CD4-positive, alpha-beta T cell (primary cell): ENCODE measurements at regions not wholly inside any gene's neighbourhood (a gene's known extent, or its start where the extent isn't known, plus 50 kb on each side); places are given as distances from the start of the nearest gene placed in this dataset.

Experiments used
- ATAC-seq: fragments of 200-7000 bp; cut with Tn5 transposase; one replicate; pipeline ENCODE4 v1.10.0; 2022; ENCODE audit warnings: mild to moderate bottlenecking; ENCODE audit not compliant: poor library complexity
- CTCF ChIA-PET: fragments of 350-600 bp; sonication (Branson Sonifier 250); formaldehyde crosslinking; loops from one replicate; lab custom pipeline; 2021; ENCODE audit warnings: antibody characterized with exemption, inconsistent platforms; lab: Charles Lee
- POLR2A ChIA-PET: fragments of 350-600 bp; sonication (Branson Sonifier 250); formaldehyde crosslinking; loops from one replicate; lab custom pipeline; 2021; ENCODE audit warnings: antibody characterized with exemption, inconsistent platforms; lab: Charles Lee
- DNase-seq, 14 experiments: peaks; one replicate each; pipeline ENCODE4 v3.0.0-alpha.2; 2013 to 2020; ENCODE audit warnings: mixed read lengths in 2 of 14
- H3K27ac ChIP-seq, 2 donors: one replicate each; pipeline versions ENCODE4 v1.5.1 to v1.7.0; 2013; ENCODE audit warnings: low read length in 2 of 2, low read depth in 1 of 2, mild to moderate bottlenecking in 1 of 2
- H3K27me3 ChIP-seq, 2 experiments: 1 replicate in 1 of 2; 2 replicates in 1 of 2; pipeline versions ENCODE4 v1.6.1 to v1.7.0; 2013; ENCODE audit warnings: low read length in 2 of 2, control low read depth in 1 of 2, mild to moderate bottlenecking in 1 of 2, moderate library complexity in 1 of 2; ENCODE audit not compliant: insufficient read depth in 2 of 2, control insufficient read depth in 1 of 2
- H3K36me3 ChIP-seq: one replicate; pipeline ENCODE4 v1.6.1; 2013; ENCODE audit warnings: low read length, control low read depth; ENCODE audit not compliant: insufficient read depth
- H3K4me1 ChIP-seq: one replicate; pipeline ENCODE4 v1.6.1; 2013; ENCODE audit warnings: low read length, control low read depth; ENCODE audit not compliant: insufficient read depth
- H3K4me3 ChIP-seq: one replicate; pipeline ENCODE4 v1.5.1; 2013; ENCODE audit warnings: mild to moderate bottlenecking, low read length, moderate library complexity
- H3K9me3 ChIP-seq, 2 experiments: 1 replicate in 1 of 2; 2 replicates in 1 of 2; pipeline versions ENCODE4 v1.6.1 to v1.7.0; 2013; ENCODE audit warnings: low read length in 2 of 2, mild to moderate bottlenecking in 2 of 2, control low read depth in 1 of 2, moderate library complexity in 1 of 2; ENCODE audit not compliant: control insufficient read depth in 1 of 2, insufficient read depth in 1 of 2
- H3K27ac Mint-ChIP-seq: one replicate; pipeline ENCODE4 v1.8.0; 2020; ENCODE audit warnings: mixed read lengths
- H3K27me3 Mint-ChIP-seq: one replicate; pipeline ENCODE4 v1.8.0; 2021; ENCODE audit warnings: mixed read lengths
- H3K36me3 Mint-ChIP-seq: one replicate; pipeline ENCODE4 v1.8.0; 2021; ENCODE audit warnings: low read depth, mixed read lengths
- H3K4me1 Mint-ChIP-seq: one replicate; pipeline ENCODE4 v1.8.0; 2021; ENCODE audit warnings: low read depth, mixed read lengths
- H3K4me3 Mint-ChIP-seq: one replicate; pipeline ENCODE4 v1.8.0; 2020; ENCODE audit warnings: mild to moderate bottlenecking, mixed read lengths
- H3K9me3 Mint-ChIP-seq: one replicate; pipeline ENCODE4 v1.8.0; 2020; ENCODE audit warnings: mixed read lengths
- CTCF ChIP-seq: fragments of 200-600 bp; IDR thresholded peaks from one replicate; pipeline ENCODE4 v1.8.0; 2022; ENCODE audit warnings: antibody characterized with exemption, mild to moderate bottlenecking
- intact Hi-C, 2 experiments: fragments of 100-400 bp; cut with DNase I in 1 of 2; cut with micrococcal nuclease in 1 of 2; formaldehyde crosslinking; loops; one replicate each; pipeline versions ENCODE4 v1.15.1 to v1.9.0; 2023 to 2025; cut with DNase I, micrococcal nuclease

GRCh38 chr2:8583400-8584173, 98.3 kb upstream of the ID2 start:
- peaks cover 19% of the 10 kb centered on the region for H3K4me1 Mint-ChIP-seq
- Histone ChIP-seq H3K36me3 (no peaks in the 10 kb centered on the region), H3K27ac (no peak overlapping the region), H3K4me3 (no peak overlapping the region), H3K4me1 (peaks cover 41% of the 10 kb centered on the region), H3K27me3 (peaks cover 0 to 3% of the 10 kb centered on the region in 2 experiments), H3K9me3 (no peaks in the 10 kb centered on the region)
- CTCF ChIA-PET, result no interaction called here
- intact Hi-C loops, result no loop called here
- peaks cover 4% of the 10 kb centered on the region for H3K27me3 Mint-ChIP-seq
- POLR2A ChIA-PET, result interaction anchor here (0.9 kb wide), 1 partner anchor 99 kb away, joined by 3 read pairs; the partner anchor contains the start of gene ID2
- no peak for TF ChIP-seq CTCF
- DNase-seq (peak; percentile 31 to 84 (median 55)), ATAC-seq (peak; percentile 81)
- H3K27ac Mint-ChIP-seq, result no peak overlapping the region
- H3K36me3 Mint-ChIP-seq, result no peaks in the 10 kb centered on the region
- H3K9me3 Mint-ChIP-seq, result no peaks in the 10 kb centered on the region
- peak overlapping the region; percentile 60 for H3K4me3 Mint-ChIP-seq

GRCh38 chr2:8584174-8585066, 97.4 kb upstream of the ID2 start:
- Histone ChIP-seq H3K36me3 (no peaks in the 10 kb centered on the region), H3K9me3 (no peaks in the 10 kb centered on the region), H3K27ac (no peak overlapping the region), H3K4me1 (peaks cover 45% of the 10 kb centered on the region), H3K27me3 (peaks cover 0 to 3% of the 10 kb centered on the region in 2 experiments), H3K4me3 (no peak overlapping the region)
- Mint-ChIP-seq H3K27me3 (peaks cover 4% of the 10 kb centered on the region), H3K4me3 (peak overlapping the region; percentile 60), H3K27ac (no peak overlapping the region), H3K36me3 (no peaks in the 10 kb centered on the region), H3K9me3 (no peaks in the 10 kb centered on the region), H3K4me1 (peaks cover 19% of the 10 kb centered on the region)
- ATAC-seq, result no peak
- peak in 2 of 14 experiments; percentile 5 to 32 for DNase-seq
- ChIA-PET POLR2A (interaction anchor here (0.9 kb wide), 1 partner anchor 98 kb away, joined by 3 read pairs; the partner anchor contains the start of gene ID2), CTCF (no interaction called here)
- intact Hi-C loops, result no loop called here
- TF ChIP-seq CTCF, result no peak

- Histone ChIP-seq H3K4me1 (peaks cover 45% of the 10 kb centered on the region), H3K27me3 (peaks cover 0 to 3% of the 10 kb centered on the region in 2 experiments), H3K27ac (no peak overlapping the region), H3K4me3 (no peak overlapping the region), H3K9me3 (no peaks in the 10 kb centered on the region), H3K36me3 (no peaks in the 10 kb centered on the region)
- H3K27ac Mint-ChIP-seq, result no peak overlapping the region
- no peaks in the 10 kb centered on the region for H3K9me3 Mint-ChIP-seq
- no peak for TF ChIP-seq CTCF
- ATAC-seq, result no peak
- DNase-seq, result peak in 1 of 14 experiments; percentile 25
- H3K4me3 Mint-ChIP-seq, result no peak overlapping the region
- intact Hi-C loops, result no loop called here
- ChIA-PET POLR2A (interaction anchor here (1.2 kb wide), 1 partner anchor 94 kb away, joined by 3 read pairs; no protein-coding TSS in a partner anchor), CTCF (no interaction called here)
- H3K4me1 Mint-ChIP-seq, result peaks cover 9% of the 10 kb centered on the region
- peaks cover 4% of the 10 kb centered on the region for H3K27me3 Mint-ChIP-seq
- no peaks in the 10 kb centered on the region for H3K36me3 Mint-ChIP-seq
Measured at GRCh38 chr2:8586457-8587051, 95.3 kb upstream of the ID2 start.
